ELF-1 (cell line): ENCODE measurements at regions not wholly inside any gene's neighbourhood (a gene's known extent, or its start where the extent isn't known, plus 50 kb on each side); places are given as distances from the start of the nearest gene placed in this dataset.
"Not testable (repeated sequence)": the region's sequence is repeated elsewhere in the genome, so short reads cannot be mapped to it uniquely, and the experiment has no call there.

Experiments
- DNase-seq: peaks from one replicate; pipeline ENCODE4 v3.0.0-alpha.2; 2016; ENCODE audit warnings: low read depth, low spot score

- no peak for DNase-seq
These were observed 112.2 kb upstream of the ADTRP start for GRCh38 chr6:11890849-11891248.

DNA sequence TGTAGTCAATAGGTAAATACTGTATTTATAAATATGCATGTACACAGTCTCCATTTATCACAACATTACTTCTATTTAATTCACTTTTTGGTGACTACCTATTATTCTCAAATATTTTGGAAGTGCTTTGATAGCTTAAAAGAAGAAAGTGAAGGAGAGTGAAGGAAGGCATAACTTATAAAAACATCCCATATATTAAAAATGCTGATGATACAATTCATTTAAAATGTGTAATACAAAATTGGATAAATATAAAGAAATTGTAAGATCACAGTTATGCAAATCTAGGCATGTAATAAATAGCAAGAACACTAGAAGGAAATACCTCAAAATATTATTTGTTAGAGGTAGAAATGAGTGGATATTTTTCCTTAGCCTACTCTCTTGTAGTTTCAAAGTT, 111.6 kb upstream of the ADTRP start:
- no peak for DNase-seq

DNA sequence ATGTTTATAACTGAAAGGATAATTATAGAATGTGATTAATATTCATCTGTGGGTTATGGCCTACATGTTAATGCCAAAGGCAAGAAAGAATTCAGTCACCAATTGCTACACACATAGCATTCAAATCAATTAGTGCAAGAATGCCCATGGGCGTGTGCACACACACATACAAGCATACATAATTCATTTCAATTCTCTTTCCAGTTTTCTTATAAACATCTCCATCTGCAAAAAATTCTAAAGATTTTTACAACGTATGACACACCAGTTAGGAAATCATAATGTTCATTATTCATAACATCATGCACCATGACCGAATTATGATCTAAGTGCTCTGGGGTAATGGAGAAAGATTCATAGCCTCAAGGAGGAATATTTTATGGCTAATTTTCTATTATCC, 111.0 kb upstream of the ADTRP start:
- DNase-seq: no peak

GRCh38 chr6:11888727-11889126, 110.1 kb upstream of the ADTRP start:
- DNase-seq: no peak

GRCh38 chr6:11885159-11885558, 106.6 kb upstream of the ADTRP start:
- DNase-seq: no peak

DNA sequence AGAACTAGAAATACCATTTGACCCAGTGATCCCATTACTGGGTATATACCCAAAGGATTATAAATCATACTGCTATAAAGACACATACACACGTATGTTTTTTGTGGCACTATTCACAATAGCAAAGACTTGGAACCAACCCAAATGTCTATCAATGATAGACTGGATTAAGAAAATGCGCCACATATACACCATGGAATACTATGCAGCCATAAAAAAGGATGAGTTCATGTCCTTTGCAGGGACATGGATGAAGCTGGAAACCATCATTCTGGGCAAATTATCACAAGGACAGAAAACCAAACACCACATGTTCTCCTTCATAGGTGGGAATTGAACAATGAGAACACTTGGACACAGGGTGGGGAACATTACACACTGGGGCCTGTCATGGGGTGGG, 104.9 kb upstream of the ADTRP start:
- DNase-seq: not testable (repeated sequence)

GRCh38 chr6:11880156-11880555, 101.6 kb upstream of the ADTRP start:
- DNase-seq: not testable (repeated sequence)

- no peak for DNase-seq
These were observed 100.1 kb upstream of the ADTRP start for GRCh38 chr6:11878735-11879134.

- no peak for DNase-seq
These were observed 99.4 kb upstream of the ADTRP start for GRCh38 chr6:11878029-11878428.

DNA sequence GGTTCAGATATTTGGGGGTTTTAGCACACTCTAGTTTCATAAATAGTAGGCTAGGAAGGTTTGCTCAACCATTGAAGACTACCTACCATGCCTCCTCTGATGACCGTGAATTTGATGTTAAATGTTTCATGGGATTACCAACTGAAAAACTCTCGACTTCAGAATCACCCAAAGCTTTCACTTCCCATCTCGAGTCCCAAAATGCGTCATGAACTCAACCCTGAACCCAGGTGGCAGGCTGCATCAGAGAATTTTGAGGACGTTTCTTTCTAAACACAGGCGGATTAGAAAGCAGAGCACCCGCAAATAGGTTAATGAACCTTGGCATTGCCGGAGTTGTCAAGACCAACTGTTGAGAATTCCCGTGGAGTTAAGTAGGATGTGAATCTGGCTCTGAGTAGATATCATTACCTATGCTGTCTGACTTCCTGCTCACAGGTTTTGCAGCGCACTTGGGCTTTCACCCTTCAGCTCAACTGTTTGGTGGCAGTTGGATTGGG, 98.4 kb upstream of the ADTRP start:
- no peak for DNase-seq

- no peak for DNase-seq
These were observed 96.9 kb upstream of the ADTRP start for GRCh38 chr6:11875325-11876109.

GRCh38 chr6:11869672-11870340, 91.2 kb upstream of the ADTRP start:
- DNase-seq: no peak

GRCh38 chr6:11868392-11868791, 89.8 kb upstream of the ADTRP start:
- no peak for DNase-seq

DNA sequence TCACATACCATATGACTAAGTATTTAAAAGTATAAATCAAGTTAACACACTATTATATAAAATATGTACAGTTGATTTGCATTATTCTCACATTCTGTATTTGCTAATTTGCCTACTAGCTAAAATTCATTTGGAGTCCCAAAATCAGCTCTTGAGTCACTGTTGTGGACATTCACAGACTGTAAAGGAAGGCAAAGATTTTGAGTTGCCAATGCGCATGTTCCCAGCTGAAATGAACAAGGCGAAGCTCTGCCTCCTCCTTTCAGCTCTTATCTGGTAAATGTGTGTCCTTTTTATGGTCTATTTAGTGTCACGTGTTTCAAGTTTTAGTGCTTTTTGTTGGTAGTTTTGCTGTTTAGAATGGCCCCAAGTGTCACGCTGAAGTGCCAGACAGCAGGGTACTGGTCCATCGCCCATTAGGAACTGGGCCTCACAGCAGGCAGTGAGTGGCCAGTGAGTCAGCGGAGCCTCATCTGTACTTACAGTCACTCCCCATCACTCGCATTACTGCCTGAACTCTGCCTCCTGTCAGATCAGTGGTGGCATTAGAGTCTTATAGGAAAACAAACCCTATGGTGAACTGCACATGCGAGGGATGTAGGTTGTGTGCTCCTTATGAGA, 87.2 kb upstream of the ADTRP start:
- no peak for DNase-seq

DNA sequence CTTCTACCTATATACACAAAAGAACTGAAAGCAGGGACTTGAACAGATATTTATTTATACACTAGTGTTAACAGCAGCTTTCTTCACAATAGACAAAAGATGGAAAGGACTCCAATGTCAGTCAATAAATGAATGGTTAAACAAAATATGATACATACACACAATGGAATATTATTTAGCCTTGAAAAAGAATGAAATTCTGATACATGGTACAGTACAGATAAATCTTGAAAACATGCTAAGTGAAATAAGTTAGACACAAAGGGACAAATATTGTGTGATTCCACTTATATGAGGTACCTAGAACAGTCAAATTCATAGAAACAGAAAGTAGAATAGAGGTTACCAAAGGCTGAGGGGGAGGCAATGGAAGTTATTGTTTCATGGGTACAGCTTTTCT, 79.8 kb upstream of the ADTRP start:
- DNase-seq: no peak

DNA sequence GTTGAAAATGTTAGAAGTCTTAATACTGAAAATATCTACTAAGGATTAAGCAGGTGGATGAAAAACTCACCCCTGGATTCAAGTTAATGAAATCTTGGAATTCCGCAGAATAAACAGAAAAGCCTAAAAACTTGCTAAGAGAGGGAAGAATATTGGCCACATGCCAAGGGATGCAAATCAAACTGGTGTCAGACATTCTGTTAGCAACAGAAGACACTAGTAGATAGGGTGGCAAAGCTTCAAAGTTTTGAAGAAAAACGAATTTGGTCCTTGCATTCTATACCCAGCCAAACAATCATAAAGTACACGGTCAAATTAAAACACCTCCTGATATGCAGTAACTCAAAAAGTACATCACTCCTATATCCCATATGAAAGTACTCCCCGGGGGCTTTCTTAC, 77.1 kb upstream of the ADTRP start:
- no peak for DNase-seq

- DNase-seq: no peak
These were observed 76.0 kb upstream of the ADTRP start for GRCh38 chr6:11854408-11855165.

- DNase-seq: no peak
These were observed 75.2 kb upstream of the ADTRP start for GRCh38 chr6:11853678-11854407.

DNA sequence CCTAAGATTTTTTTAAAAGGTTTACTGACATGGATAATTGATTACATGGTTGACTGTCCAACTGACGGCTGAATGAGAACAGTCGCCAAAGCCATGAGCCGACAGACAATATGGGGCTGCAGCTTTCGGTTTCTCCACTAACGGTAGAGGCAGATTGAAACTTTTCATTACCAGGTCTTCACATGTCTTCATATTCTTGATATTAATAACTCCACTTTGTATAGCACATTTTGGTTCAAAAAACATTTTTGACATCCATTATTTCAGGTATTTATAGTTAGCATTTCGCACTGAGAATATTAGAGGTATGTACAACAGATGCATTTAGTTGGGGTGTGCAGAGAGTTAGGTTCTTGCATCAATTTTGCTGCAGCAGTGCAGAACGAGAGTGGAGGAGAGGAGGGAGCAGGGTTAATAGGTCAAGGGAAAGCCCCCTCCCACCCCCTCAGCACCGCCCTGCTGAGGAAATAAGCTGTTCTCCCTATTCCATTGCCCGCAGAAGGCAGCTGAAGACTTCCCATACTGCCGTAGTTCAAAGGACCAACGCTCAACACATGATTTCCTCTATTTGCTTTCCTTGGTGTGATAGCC, 73.6 kb upstream of the ADTRP start:
- DNase-seq: no peak

- DNase-seq: no peak
These were observed 72.8 kb upstream of the ADTRP start for GRCh38 chr6:11851387-11851786.
